Mucosa of descending colon (tissue), 3 donors: ENCODE measurements at regions not wholly inside any gene's neighbourhood (a gene's known extent, or its start where the extent isn't known, plus 50 kb on each side); places are given as distances from the start of the nearest gene placed in this dataset.

Experiments
- ATAC-seq: fragments of 200-7000 bp; cut with Tn5 transposase; one replicate; pipeline ENCODE4 v1.9.1; 2020; ENCODE audit warnings: mild to moderate bottlenecking, moderate library complexity
- DNase-seq, 3 donors: peaks; one replicate each; pipeline ENCODE4 v3.0.0-alpha.2; 2020
- H3K36me3 ChIP-seq: fragments of 200-600 bp; one replicate; pipeline ENCODE4 v1.8.0; 2021; ENCODE audit warnings: low read depth, mild to moderate bottlenecking
- H3K4me1 ChIP-seq: fragments of 200-600 bp; one replicate; pipeline ENCODE4 v1.8.0; 2021; ENCODE audit warnings: low read depth, mild to moderate bottlenecking
- H3K4me3 ChIP-seq: fragments of 200-600 bp; one replicate; pipeline ENCODE4 v1.8.0; 2021; ENCODE audit warnings: mild to moderate bottlenecking
- H3K9me3 ChIP-seq: fragments of 200-600 bp; one replicate; pipeline ENCODE4 v1.8.0; 2021; ENCODE audit warnings: mild to moderate bottlenecking
- CTCF ChIP-seq: fragments of 200-600 bp; IDR thresholded peaks from one replicate; pipeline ENCODE4 v1.8.0; 2022; ENCODE audit warnings: antibody characterized with exemption, mild to moderate bottlenecking
- intact Hi-C, 2 donors: fragments of 100-400 bp; cut with DNase I in 1 of 2; cut with micrococcal nuclease in 1 of 2; formaldehyde crosslinking; loops; one replicate each; pipeline versions ENCODE4 v1.11.0 to v1.11.1; 2022; cut with DNase I, micrococcal nuclease
- donor health status: DM: no; HTN: no; CAD: no; lungs with moderate emphysema.
- donor health status: DM: no; HTN: no; CAD: no.
- donor health status: DM: no; HTN: yes; CAD: no.

- DNase-seq (no peak), ATAC-seq (no peak)
- no peaks in the 10 kb centered on the region for H3K9me3 ChIP-seq
- H3K36me3 ChIP-seq, result no peaks in the 10 kb centered on the region
- H3K4me3 ChIP-seq, result no peak overlapping the region
- intact Hi-C loops, result no loop called here
- no peaks in the 10 kb centered on the region for H3K4me1 ChIP-seq
- TF ChIP-seq CTCF, result no peak
Observed at GRCh38 chr18:71068338-71068737, 779.5 kb downstream of the SOCS6 start.

DNA sequence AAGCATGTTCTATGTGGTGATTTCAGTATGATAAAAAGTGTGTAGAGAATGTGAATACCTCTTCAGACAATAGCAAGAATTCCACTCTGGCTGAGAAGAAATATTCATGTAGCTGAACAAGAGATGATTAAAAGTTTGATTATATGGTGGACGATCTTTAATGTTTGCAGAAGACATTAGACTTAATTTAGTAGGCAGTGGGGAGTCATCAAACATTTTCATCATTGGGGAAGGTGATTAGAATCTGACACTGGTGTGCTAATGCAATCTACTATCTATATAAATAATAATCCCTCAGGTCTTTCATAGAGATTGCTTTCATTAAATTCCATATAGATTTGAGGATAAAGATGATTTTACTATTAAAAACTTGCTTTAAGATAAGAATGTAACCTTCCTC is 761.0 kb downstream of the SOCS6 start:
- no peak for DNase-seq
- Histone ChIP-seq H3K4me3 (no peak overlapping the region), H3K36me3 (no peaks in the 10 kb centered on the region), H3K4me1 (no peaks in the 10 kb centered on the region), H3K9me3 (no peaks in the 10 kb centered on the region)
- no peak for TF ChIP-seq CTCF
- intact Hi-C loops, result no loop called here
- ATAC-seq, result no peak

- no peaks in the 10 kb centered on the region for H3K4me1 ChIP-seq
- no peak for TF ChIP-seq CTCF
- H3K9me3 ChIP-seq, result no peaks in the 10 kb centered on the region
- DNase-seq, result no peak
- H3K36me3 ChIP-seq, result no peaks in the 10 kb centered on the region
- intact Hi-C loops, result no loop called here
- no peak for ATAC-seq
- H3K4me3 ChIP-seq, result no peak overlapping the region
Observed at GRCh38 chr18:71047882-71048281, 759.0 kb downstream of the SOCS6 start.

GRCh38 chr18:71045331-71046065 is 756.7 kb downstream of the SOCS6 start:
- H3K4me1 ChIP-seq, result no peaks in the 10 kb centered on the region
- intact Hi-C loops, result no loop called here
- H3K36me3 ChIP-seq, result no peaks in the 10 kb centered on the region
- DNase-seq, result no peak
- TF ChIP-seq CTCF, result no peak
- H3K9me3 ChIP-seq, result no peaks in the 10 kb centered on the region
- ATAC-seq, result no peak
- H3K4me3 ChIP-seq, result no peak overlapping the region

DNA sequence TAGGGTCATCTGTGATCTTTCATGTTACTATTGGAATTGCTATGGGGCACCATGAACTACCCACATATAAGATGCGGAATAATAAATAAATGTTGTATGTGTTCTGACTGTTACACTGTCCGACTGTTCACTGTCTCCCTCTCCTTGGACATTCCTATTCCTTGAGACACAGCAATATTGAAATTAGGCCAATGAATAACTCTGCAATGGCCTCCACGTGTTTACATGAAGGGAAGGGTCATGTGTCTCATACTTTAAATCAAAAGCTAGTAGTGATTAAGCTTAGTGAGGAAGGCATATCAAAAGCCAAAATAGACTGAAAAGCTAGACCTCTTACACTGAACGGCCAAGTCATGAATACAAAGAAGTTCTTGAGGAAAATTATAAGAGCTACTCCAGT is 751.3 kb downstream of the SOCS6 start:
- Histone ChIP-seq H3K4me3 (no peak overlapping the region), H3K36me3 (no peaks in the 10 kb centered on the region), H3K4me1 (no peaks in the 10 kb centered on the region), H3K9me3 (no peaks in the 10 kb centered on the region)
- DNase-seq (no peak), ATAC-seq (no peak)
- TF ChIP-seq CTCF, result no peak
- intact Hi-C loops, result no loop called here

GRCh38 chr18:71038196-71038595 is 749.4 kb downstream of the SOCS6 start:
- no peaks in the 10 kb centered on the region for H3K36me3 ChIP-seq
- intact Hi-C loops, result no loop called here
- ATAC-seq (no peak), DNase-seq (no peak)
- no peaks in the 10 kb centered on the region for H3K4me1 ChIP-seq
- H3K9me3 ChIP-seq, result no peaks in the 10 kb centered on the region
- TF ChIP-seq CTCF, result no peak
- no peak overlapping the region for H3K4me3 ChIP-seq
